HEK293 (cell line): ENCODE measurements at regions not wholly inside any gene's neighbourhood (a gene's known extent, or its start where the extent isn't known, plus 50 kb on each side); places are given as distances from the start of the nearest gene placed in this dataset.

Experiments used
- CTCF ChIP-seq: fragments of 450-650 bp; formaldehyde crosslinking; IDR thresholded peaks from 2 replicates; pipeline ENCODE4 v1.5.1; 2016; ENCODE audit warnings: missing biosample characterization, missing genetic modification characterization
- GLIS2 ChIP-seq: fragments of 450-650 bp; formaldehyde crosslinking; IDR thresholded peaks from 2 replicates; pipeline ENCODE4 v1.5.1; 2016; ENCODE audit warnings: missing biosample characterization, missing genetic modification characterization
- MZF1 ChIP-seq: fragments of 450-650 bp; formaldehyde crosslinking; IDR thresholded peaks from 2 replicates; pipeline ENCODE4 v1.5.1; 2017; ENCODE audit warnings: missing biosample characterization, missing genetic modification characterization, borderline replicate concordance
- OSR2 ChIP-seq: fragments of 450-650 bp; formaldehyde crosslinking; IDR thresholded peaks from 2 replicates; pipeline ENCODE4 v1.5.1; 2016; ENCODE audit warnings: missing biosample characterization, missing genetic modification characterization
- PRDM10 ChIP-seq: fragments of 450-650 bp; formaldehyde crosslinking; IDR thresholded peaks from 2 replicates; pipeline ENCODE4 v1.5.1; 2016; ENCODE audit warnings: missing biosample characterization, missing genetic modification characterization
- YY1 ChIP-seq: fragments of 450-650 bp; formaldehyde crosslinking; IDR thresholded peaks from 2 replicates; pipeline ENCODE4 v1.5.1; 2018; ENCODE audit warnings: missing biosample characterization, missing genetic modification characterization
- ZBTB11 ChIP-seq: fragments of 450-650 bp; formaldehyde crosslinking; conservative IDR thresholded peaks from 2 replicates; pipeline ENCODE4 v1.5.1; 2016; ENCODE audit warnings: low read depth, missing biosample characterization, missing genetic modification characterization
- ZBTB48 ChIP-seq: fragments of 450-650 bp; formaldehyde crosslinking; IDR thresholded peaks from 2 replicates; pipeline ENCODE4 v1.5.1; 2016; ENCODE audit warnings: missing biosample characterization, missing genetic modification characterization
- ZFP41 ChIP-seq: fragments of 450-650 bp; formaldehyde crosslinking; IDR thresholded peaks from 2 replicates; pipeline ENCODE4 v1.5.1; 2016; ENCODE audit warnings: missing biosample characterization, missing genetic modification characterization, borderline replicate concordance
- ZIC2 ChIP-seq: fragments of 450-650 bp; formaldehyde crosslinking; IDR thresholded peaks from 2 replicates; pipeline ENCODE4 v1.5.1; 2016; ENCODE audit warnings: missing biosample characterization, missing genetic modification characterization
- ZNF112 ChIP-seq: fragments of 450-650 bp; formaldehyde crosslinking; IDR thresholded peaks from 2 replicates; pipeline ENCODE4 v1.5.0; 2017; ENCODE audit warnings: missing biosample characterization, missing genetic modification characterization
- ZNF133 ChIP-seq: fragments of 450-650 bp; formaldehyde crosslinking; IDR thresholded peaks from 2 replicates; pipeline ENCODE4 v1.5.1; 2016; ENCODE audit warnings: missing biosample characterization, missing genetic modification characterization
- ZNF146 ChIP-seq: fragments of 450-650 bp; formaldehyde crosslinking; IDR thresholded peaks from 2 replicates; pipeline ENCODE4 v1.5.1; 2016; ENCODE audit warnings: missing biosample characterization, missing genetic modification characterization
- ZNF155 ChIP-seq: fragments of 450-650 bp; formaldehyde crosslinking; IDR thresholded peaks from 2 replicates; pipeline ENCODE4 v1.5.1; 2016; ENCODE audit warnings: missing biosample characterization, missing genetic modification characterization
- ZNF19 ChIP-seq: fragments of 450-650 bp; formaldehyde crosslinking; IDR thresholded peaks from 2 replicates; pipeline ENCODE4; 2016; ENCODE audit warnings: missing biosample characterization, missing genetic modification characterization, low read depth
- ZNF324 ChIP-seq: fragments of 450-650 bp; formaldehyde crosslinking; IDR thresholded peaks from 2 replicates; pipeline ENCODE4 v1.5.1; 2016; ENCODE audit warnings: missing biosample characterization, missing genetic modification characterization
- ZNF335 ChIP-seq: fragments of 450-650 bp; formaldehyde crosslinking; conservative IDR thresholded peaks from 2 replicates; pipeline ENCODE4 v1.5.1; 2016; ENCODE audit warnings: missing biosample characterization, missing genetic modification characterization
- ZNF37A ChIP-seq: fragments of 450-650 bp; IDR thresholded peaks from 2 replicates; pipeline ENCODE4 v1.5.1; 2018; ENCODE audit warnings: missing biosample characterization, missing genetic modification characterization
- ZNF426 ChIP-seq: fragments of 450-650 bp; formaldehyde crosslinking; IDR thresholded peaks from 2 replicates; pipeline ENCODE4 v1.5.1; 2017; ENCODE audit warnings: missing biosample characterization, missing genetic modification characterization, mild to moderate bottlenecking, inconsistent platforms, moderate library complexity
- ZNF529 ChIP-seq: fragments of 450-650 bp; formaldehyde crosslinking; IDR thresholded peaks from 2 replicates; pipeline ENCODE4 v1.5.1; 2017; ENCODE audit warnings: missing genetic modification characterization, missing biosample characterization; ENCODE audit not compliant: insufficient replicate concordance
- ZNF544 ChIP-seq: fragments of 450-650 bp; formaldehyde crosslinking; IDR thresholded peaks from 2 replicates; pipeline ENCODE4 v1.5.0; 2017; ENCODE audit warnings: missing biosample characterization, missing genetic modification characterization
- ZNF548 ChIP-seq: fragments of 450-650 bp; formaldehyde crosslinking; IDR thresholded peaks from 2 replicates; pipeline ENCODE4 v1.5.1; 2016; ENCODE audit warnings: missing biosample characterization, missing genetic modification characterization
- ZNF555 ChIP-seq: fragments of 450-650 bp; formaldehyde crosslinking; conservative IDR thresholded peaks from 2 replicates; pipeline ENCODE4 v1.5.1; 2017; ENCODE audit warnings: missing biosample characterization, mild to moderate bottlenecking, missing genetic modification characterization, inconsistent platforms
- ZNF571 ChIP-seq: fragments of 450-650 bp; formaldehyde crosslinking; IDR thresholded peaks from 2 replicates; pipeline ENCODE4 v1.5.0; 2017; ENCODE audit warnings: missing biosample characterization, missing genetic modification characterization
- ZNF629 ChIP-seq: fragments of 450-650 bp; formaldehyde crosslinking; IDR thresholded peaks from 2 replicates; pipeline ENCODE4 v1.5.1; 2017; ENCODE audit warnings: missing biosample characterization, missing genetic modification characterization
- ZNF639 ChIP-seq: fragments of 450-650 bp; formaldehyde crosslinking; IDR thresholded peaks from 2 replicates; pipeline ENCODE4 v1.5.1; 2016; ENCODE audit warnings: missing biosample characterization, missing genetic modification characterization
- ZNF704 ChIP-seq: fragments of 450-650 bp; formaldehyde crosslinking; IDR thresholded peaks from 2 replicates; pipeline ENCODE4 v1.5.1; 2016; ENCODE audit warnings: missing biosample characterization, missing genetic modification characterization
- ZNF707 ChIP-seq: fragments of 450-650 bp; formaldehyde crosslinking; IDR thresholded peaks from 2 replicates; pipeline ENCODE4 v1.5.1; 2016; ENCODE audit warnings: missing biosample characterization, missing genetic modification characterization
- ZNF777 ChIP-seq: fragments of 450-650 bp; formaldehyde crosslinking; IDR thresholded peaks from 2 replicates; pipeline ENCODE4 v1.5.1; 2017; ENCODE audit warnings: missing biosample characterization, missing genetic modification characterization, borderline replicate concordance
- ZSCAN23 ChIP-seq: fragments of 450-650 bp; formaldehyde crosslinking; IDR thresholded peaks from 2 replicates; pipeline ENCODE4 v1.5.1; 2016; ENCODE audit warnings: missing biosample characterization, missing genetic modification characterization

- TF ChIP-seq MZF1 (tag by site-specific recombination): peak; percentile 85; the same call in 1 of the 2 replicates
- TF ChIP-seq ZNF335 (tag by site-specific recombination): no peak
- no peak for TF ChIP-seq ZNF707 (tag by site-specific recombination)
- TF ChIP-seq ZNF146 (tag by site-specific recombination): 0 out of 2 replicates have a peak, but pooled peaks have one; percentile 2
- TF ChIP-seq ZNF571: no peak
- no peak for TF ChIP-seq ZBTB48
- no peak for TF ChIP-seq ZNF704 (tag by site-specific recombination)
- no peak for TF ChIP-seq ZNF639 (tag by site-specific recombination)
- no peak for TF ChIP-seq ZNF324 (tag by site-specific recombination)
- TF ChIP-seq OSR2 (tag by site-specific recombination): peak; percentile 28; the same call in 1 of the 2 replicates
- TF ChIP-seq ZNF19 (tag by site-specific recombination): no peak
- no peak for TF ChIP-seq ZNF777 (tag by site-specific recombination)
- peak; percentile 46; the same call in 1 of the 2 replicates for TF ChIP-seq GLIS2 (tag by site-specific recombination)
- no peak for TF ChIP-seq ZNF112
- TF ChIP-seq PRDM10 (tag by site-specific recombination): peak; percentile 94
- 0 out of 2 replicates have a peak, but pooled peaks have one; percentile 55 for TF ChIP-seq ZNF629
- TF ChIP-seq ZNF555 (tag by site-specific recombination): no peak
- no peak for TF ChIP-seq CTCF (tag by site-specific recombination)
- no peak for TF ChIP-seq ZNF133
- TF ChIP-seq ZNF544 (tag by site-specific recombination): no peak
- TF ChIP-seq ZNF426 (tag by site-specific recombination): no peak
- TF ChIP-seq ZNF529 (tag by site-specific recombination): no peak
- TF ChIP-seq ZNF155: no peak
- no peak for TF ChIP-seq ZNF37A (tag by site-specific recombination)
- no peak for TF ChIP-seq YY1
- TF ChIP-seq ZBTB11 (tag by site-specific recombination): peak; percentile 51; the same call in 1 of the 2 replicates
- TF ChIP-seq ZFP41 (tag by site-specific recombination): no peak
- TF ChIP-seq ZSCAN23: no peak
- TF ChIP-seq ZNF548 (tag by site-specific recombination): no peak
- peak; percentile 99 for TF ChIP-seq ZIC2
These were observed 61.1 kb downstream of the NCOR2 start (continued) for GRCh38 chr12:124506145-124506831.
